K562 (cell line): ENCODE measurements at regions not wholly inside any gene's neighbourhood (a gene's known extent, or its start where the extent isn't known, plus 50 kb on each side); places are given as distances from the start of the nearest gene placed in this dataset.

Source experiments
- CREB3L1 ChIP-seq: fragments of 450-650 bp; IDR thresholded peaks from 2 replicates; pipeline ENCODE4 v1.6.1; 2014; ENCODE audit warnings: low read depth, mild to moderate bottlenecking, moderate library complexity, borderline replicate concordance
- GATAD2B ChIP-seq: fragments of 450-650 bp; IDR thresholded peaks from 2 replicates; pipeline ENCODE4 v1.6.1; 2017; ENCODE audit warnings: mild to moderate bottlenecking, borderline replicate concordance
- NUFIP1 ChIP-seq: fragments of 450-650 bp; IDR thresholded peaks from 2 replicates; pipeline ENCODE4 v1.6.1; 2018; ENCODE audit not compliant: partially characterized antibody
- POLR2A ChIP-seq: fragments of 450-650 bp; conservative IDR thresholded peaks from 2 replicates; pipeline ENCODE4 v1.6.1; 2016
- RBM22 ChIP-seq: fragments of 200-400 bp; formaldehyde crosslinking; IDR thresholded peaks from 2 replicates; pipeline ENCODE4 v1.6.1; 2018; ENCODE audit warnings: low read length, low read depth; ENCODE audit not compliant: poor library complexity, severe bottlenecking
- RFX5 ChIP-seq: IDR thresholded peaks from 2 replicates; pipeline ENCODE4 v1.6.1; 2011; ENCODE audit warnings: low read depth, mild to moderate bottlenecking, improper control_type of control experiment, low read length
- TAF1 ChIP-seq: IDR thresholded peaks from 2 replicates; pipeline ENCODE4 v1.6.1; 2011; ENCODE audit warnings: mild to moderate bottlenecking, low read length, moderate library complexity; ENCODE audit not compliant: insufficient read depth, control insufficient read depth, severe bottlenecking; ENCODE audit errors: extremely low read depth
- TFAM ChIP-seq: fragments of 250-450 bp; sonication (Bioruptor Pico); conservative IDR thresholded peaks from 2 replicates; pipeline ENCODE4 v1.5.0; 2021; ENCODE audit warnings: mild to moderate bottlenecking, moderate library complexity
- ZNF24 ChIP-seq: fragments of 450-650 bp; IDR thresholded peaks from 2 replicates; pipeline ENCODE4 v1.6.1; 2016
- TF ChIP-seq, protein P1 (sequence below): sonication (generic); formaldehyde crosslinking; IDR thresholded peaks from 2 replicates; pipeline ENCODE4 v1.8.0; 2022; ENCODE audit warnings: missing genetic modification reagents, mild to moderate bottlenecking, borderline replicate concordance

- no peak for TF ChIP-seq POLR2A
- TF ChIP-seq, protein P1, sequence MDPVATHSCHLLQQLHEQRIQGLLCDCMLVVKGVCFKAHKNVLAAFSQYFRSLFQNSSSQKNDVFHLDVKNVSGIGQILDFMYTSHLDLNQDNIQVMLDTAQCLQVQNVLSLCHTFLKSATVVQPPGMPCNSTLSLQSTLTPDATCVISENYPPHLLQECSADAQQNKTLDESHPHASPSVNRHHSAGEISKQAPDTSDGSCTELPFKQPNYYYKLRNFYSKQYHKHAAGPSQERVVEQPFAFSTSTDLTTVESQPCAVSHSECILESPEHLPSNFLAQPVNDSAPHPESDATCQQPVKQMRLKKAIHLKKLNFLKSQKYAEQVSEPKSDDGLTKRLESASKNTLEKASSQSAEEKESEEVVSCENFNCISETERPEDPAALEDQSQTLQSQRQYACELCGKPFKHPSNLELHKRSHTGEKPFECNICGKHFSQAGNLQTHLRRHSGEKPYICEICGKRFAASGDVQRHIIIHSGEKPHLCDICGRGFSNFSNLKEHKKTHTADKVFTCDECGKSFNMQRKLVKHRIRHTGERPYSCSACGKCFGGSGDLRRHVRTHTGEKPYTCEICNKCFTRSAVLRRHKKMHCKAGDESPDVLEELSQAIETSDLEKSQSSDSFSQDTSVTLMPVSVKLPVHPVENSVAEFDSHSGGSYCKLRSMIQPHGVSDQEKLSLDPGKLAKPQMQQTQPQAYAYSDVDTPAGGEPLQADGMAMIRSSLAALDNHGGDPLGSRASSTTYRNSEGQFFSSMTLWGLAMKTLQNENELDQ = no peak
- no peak for TF ChIP-seq TAF1
- TF ChIP-seq TFAM = no peak
- no peak for TF ChIP-seq CREB3L1
- TF ChIP-seq RFX5 = no peak
- no peak for TF ChIP-seq RBM22
- TF ChIP-seq ZNF24 = no peak
- TF ChIP-seq GATAD2B = no peak
- TF ChIP-seq NUFIP1 = no peak
These were observed 1075.0 kb downstream of the CDH9 start for GRCh38 chr5:25963251-25964008.
